Chondrocyte (in vitro differentiated cells): ENCODE measurements at regions not wholly inside any gene's neighbourhood (a gene's known extent, or its start where the extent isn't known, plus 50 kb on each side); places are given as distances from the start of the nearest gene placed in this dataset.
"Not testable (repeated sequence)": the region's sequence is repeated elsewhere in the genome, so short reads cannot be mapped to it uniquely, and the experiment has no call there.

ENCODE experiments used
- DNase-seq: peaks from one replicate; pipeline ENCODE4 v3.0.0; 2021; ENCODE audit warnings: mixed read lengths, low spot score
- H3K27ac Mint-ChIP-seq: one replicate; pipeline ENCODE4 v1.8.0; 2021; ENCODE audit warnings: mild to moderate bottlenecking, moderate library complexity, mixed read lengths; ENCODE audit not compliant: unreplicated experiment
- H3K27me3 Mint-ChIP-seq: 2 replicates; pipeline ENCODE4 v1.8.0; 2021; ENCODE audit warnings: low read depth, mixed read lengths
- H3K36me3 Mint-ChIP-seq: 2 replicates; pipeline ENCODE4 v1.8.0; 2021; ENCODE audit warnings: low read depth, mixed read lengths
- H3K4me1 Mint-ChIP-seq: 2 replicates; pipeline ENCODE4 v1.8.0; 2021; ENCODE audit warnings: low read depth, mild to moderate bottlenecking, mixed read lengths
- H3K4me3 Mint-ChIP-seq: one replicate; pipeline ENCODE4 v1.8.0; 2021; ENCODE audit warnings: mild to moderate bottlenecking, moderate library complexity, mixed read lengths; ENCODE audit not compliant: unreplicated experiment
- H3K9me3 Mint-ChIP-seq: 2 replicates; pipeline ENCODE4 v1.8.0; 2021; ENCODE audit warnings: low read depth, mixed read lengths
- TF ChIP-seq, protein P1 (sequence below): fragments of 200-600 bp; sonication (generic); IDR thresholded peaks from 2 replicates; pipeline ENCODE4 v1.5.0; 2021; ENCODE audit warnings: antibody characterized with exemption, mild to moderate bottlenecking, moderate library complexity

DNA sequence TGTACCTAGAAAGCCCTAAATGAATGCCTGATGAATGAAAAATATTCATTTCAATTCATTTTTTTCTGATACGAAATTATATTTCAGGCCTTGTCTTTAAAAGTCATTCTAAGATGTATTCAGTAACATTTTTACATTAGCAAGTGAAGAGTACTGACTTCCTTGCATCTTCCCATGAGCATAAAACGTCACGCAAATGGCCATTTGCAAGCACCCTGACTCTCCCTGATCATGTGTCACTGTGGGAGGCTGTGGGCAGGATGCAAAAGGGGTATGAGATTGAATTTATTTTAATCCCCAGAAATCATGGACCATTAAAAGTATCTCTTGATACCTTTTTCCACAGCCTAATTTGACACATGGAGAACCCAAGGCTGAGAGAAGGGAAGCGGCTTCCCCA, 105.0 kb downstream of the BDH1 start:
- H3K4me1 Mint-ChIP-seq, result peaks cover 7% of the 10 kb centered on the region
- DNase-seq, result no peak
- no peaks in the 10 kb centered on the region for H3K9me3 Mint-ChIP-seq
- TF ChIP-seq, protein P1, sequence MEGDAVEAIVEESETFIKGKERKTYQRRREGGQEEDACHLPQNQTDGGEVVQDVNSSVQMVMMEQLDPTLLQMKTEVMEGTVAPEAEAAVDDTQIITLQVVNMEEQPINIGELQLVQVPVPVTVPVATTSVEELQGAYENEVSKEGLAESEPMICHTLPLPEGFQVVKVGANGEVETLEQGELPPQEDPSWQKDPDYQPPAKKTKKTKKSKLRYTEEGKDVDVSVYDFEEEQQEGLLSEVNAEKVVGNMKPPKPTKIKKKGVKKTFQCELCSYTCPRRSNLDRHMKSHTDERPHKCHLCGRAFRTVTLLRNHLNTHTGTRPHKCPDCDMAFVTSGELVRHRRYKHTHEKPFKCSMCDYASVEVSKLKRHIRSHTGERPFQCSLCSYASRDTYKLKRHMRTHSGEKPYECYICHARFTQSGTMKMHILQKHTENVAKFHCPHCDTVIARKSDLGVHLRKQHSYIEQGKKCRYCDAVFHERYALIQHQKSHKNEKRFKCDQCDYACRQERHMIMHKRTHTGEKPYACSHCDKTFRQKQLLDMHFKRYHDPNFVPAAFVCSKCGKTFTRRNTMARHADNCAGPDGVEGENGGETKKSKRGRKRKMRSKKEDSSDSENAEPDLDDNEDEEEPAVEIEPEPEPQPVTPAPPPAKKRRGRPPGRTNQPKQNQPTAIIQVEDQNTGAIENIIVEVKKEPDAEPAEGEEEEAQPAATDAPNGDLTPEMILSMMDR, result no peak
- H3K36me3 Mint-ChIP-seq, result no peaks in the 10 kb centered on the region
- no peaks in the 10 kb centered on the region for H3K27me3 Mint-ChIP-seq
- no peak overlapping the region for H3K4me3 Mint-ChIP-seq
- H3K27ac Mint-ChIP-seq, result no peak overlapping the region

DNA sequence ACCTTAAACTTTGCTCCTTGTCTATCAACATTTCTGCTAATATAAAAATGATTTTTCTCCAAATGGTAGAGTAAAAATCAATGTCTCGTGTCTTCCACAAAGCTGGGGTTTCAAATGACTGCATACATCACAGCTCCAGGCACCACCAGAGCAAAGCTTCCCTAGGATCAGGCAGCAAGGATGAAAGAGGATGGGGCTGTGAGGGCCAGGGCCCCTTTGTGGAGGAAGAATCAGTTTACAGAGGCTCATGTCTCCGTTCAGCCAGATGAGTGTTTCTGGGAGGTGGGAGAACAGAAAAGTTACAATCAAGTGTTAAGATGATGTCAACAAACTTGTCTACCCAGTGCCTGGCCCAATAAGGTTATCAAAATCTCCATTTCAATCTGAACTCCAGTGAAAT, 105.5 kb downstream of the BDH1 start:
- H3K27ac Mint-ChIP-seq, result no peak overlapping the region
- no peaks in the 10 kb centered on the region for H3K9me3 Mint-ChIP-seq
- TF ChIP-seq, protein P1, result no peak
- H3K4me3 Mint-ChIP-seq, result no peak overlapping the region
- H3K27me3 Mint-ChIP-seq, result no peaks in the 10 kb centered on the region
- no peak for DNase-seq
- H3K36me3 Mint-ChIP-seq, result no peaks in the 10 kb centered on the region
- H3K4me1 Mint-ChIP-seq, result peaks cover 2% of the 10 kb centered on the region

DNA sequence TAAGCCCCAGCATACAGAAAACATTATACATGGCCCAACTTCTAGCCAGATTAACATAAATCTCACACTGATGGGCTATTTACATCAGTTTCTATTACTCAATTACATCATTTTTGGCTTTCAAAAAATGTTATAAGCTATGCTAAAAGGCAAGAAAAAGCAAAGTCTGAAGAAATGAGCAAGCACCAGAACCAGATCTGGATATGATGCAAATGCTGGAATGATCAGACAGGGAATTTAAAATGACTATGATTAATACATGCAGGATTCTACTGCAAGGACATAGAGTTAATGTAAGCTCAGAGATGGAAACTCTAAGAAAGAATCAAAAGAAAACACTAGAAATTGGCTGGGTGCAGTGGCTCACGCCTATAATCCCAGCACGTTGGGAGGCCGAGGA, 106.6 kb downstream of the BDH1 start:
- H3K4me1 Mint-ChIP-seq, H3K9me3 Mint-ChIP-seq, H3K36me3 Mint-ChIP-seq, DNase-seq, H3K27me3 Mint-ChIP-seq, H3K4me3 Mint-ChIP-seq, H3K27ac Mint-ChIP-seq: not testable (repeated sequence)

DNA sequence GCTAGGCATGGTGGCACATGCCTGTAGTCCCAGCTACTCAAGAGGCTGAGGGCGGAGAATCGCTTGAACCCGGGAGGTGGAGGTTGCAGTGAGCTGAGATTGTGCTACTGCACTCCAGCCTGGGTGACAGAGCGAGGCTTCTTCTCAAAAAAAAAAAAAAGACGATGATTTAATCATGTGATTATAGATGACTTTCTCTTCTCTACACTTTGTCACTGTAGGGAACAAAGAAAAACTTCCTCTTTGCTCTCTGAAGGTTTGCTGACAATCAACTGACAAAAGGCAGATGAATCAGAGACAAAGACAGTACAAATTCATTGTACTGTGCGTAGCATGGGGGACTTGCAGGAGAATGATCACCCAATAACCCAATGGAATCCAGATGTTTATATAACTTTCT, 108.0 kb downstream of the BDH1 start:
- not testable (repeated sequence) for DNase-seq, H3K27me3 Mint-ChIP-seq, H3K4me3 Mint-ChIP-seq, H3K36me3 Mint-ChIP-seq, H3K4me1 Mint-ChIP-seq, H3K27ac Mint-ChIP-seq, H3K9me3 Mint-ChIP-seq

DNA sequence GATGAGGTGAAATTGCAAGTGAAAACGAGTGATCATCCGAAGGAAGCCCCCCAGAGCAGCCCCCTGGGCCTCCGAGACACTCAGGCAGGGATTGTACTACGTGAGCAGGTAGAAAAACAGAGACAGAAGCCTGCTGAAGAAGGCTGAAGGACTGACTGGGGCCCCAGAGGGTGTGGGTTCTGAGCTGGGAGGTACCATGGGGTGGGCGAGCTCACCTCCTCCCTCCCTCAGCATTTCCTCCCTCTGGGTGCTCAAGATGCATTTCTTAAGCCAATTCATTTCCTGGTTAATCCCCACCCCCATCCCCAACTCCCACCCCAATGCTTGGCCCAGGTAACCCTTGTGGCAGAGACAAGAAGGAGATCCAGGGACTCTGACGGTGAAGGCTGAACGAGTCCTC, 108.7 kb downstream of the BDH1 start:
- Mint-ChIP-seq H3K4me1 (no peaks in the 10 kb centered on the region), H3K27me3 (no peaks in the 10 kb centered on the region), H3K9me3 (no peaks in the 10 kb centered on the region), H3K27ac (no peak overlapping the region), H3K4me3 (no peak overlapping the region), H3K36me3 (no peaks in the 10 kb centered on the region)
- TF ChIP-seq, protein P1, result no peak
- DNase-seq, result no peak

DNA sequence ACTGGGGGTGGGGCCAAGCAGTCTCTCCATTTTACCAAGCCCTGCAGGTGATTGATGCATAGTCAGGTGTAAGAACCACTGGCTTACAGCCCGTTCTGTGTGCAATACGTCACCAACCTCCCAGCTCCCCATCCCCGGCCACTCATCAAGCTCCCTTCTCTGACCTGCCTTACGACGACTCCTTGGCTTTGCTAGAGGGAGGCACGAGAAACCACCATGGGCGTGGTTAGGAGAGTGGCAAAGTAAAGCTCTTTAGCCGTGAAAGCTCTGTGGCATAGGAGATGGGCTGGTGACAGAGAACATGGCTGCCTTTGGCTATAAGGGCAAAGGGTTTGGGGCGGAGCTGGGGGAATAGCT, 109.1 kb downstream of the BDH1 start:
- TF ChIP-seq, protein P1, result no peak
- Mint-ChIP-seq H3K27ac (no peak overlapping the region), H3K4me3 (no peak overlapping the region), H3K9me3 (no peaks in the 10 kb centered on the region), H3K36me3 (no peaks in the 10 kb centered on the region), H3K27me3 (no peaks in the 10 kb centered on the region), H3K4me1 (no peaks in the 10 kb centered on the region)
- no peak for DNase-seq
